PFSK-1 (cell line): ENCODE measurements at regions not wholly inside any gene's neighbourhood (a gene's known extent, or its start where the extent isn't known, plus 50 kb on each side); places are given as distances from the start of the nearest gene placed in this dataset.

Experiments used
- FOXP2 ChIP-seq: optimal IDR thresholded peaks from 2 replicates; pipeline ENCODE3; 2011; ENCODE audit warnings: borderline replicate concordance, control low read depth, inconsistent platforms; ENCODE audit not compliant: insufficient read depth; ENCODE audit errors: extremely low read length, extremely low read depth
- POLR2AphosphoS5 ChIP-seq: IDR thresholded peaks from 2 replicates; pipeline ENCODE4 v1.6.1; 2012; ENCODE audit warnings: low read depth, mild to moderate bottlenecking, control low read depth, low read length, moderate library complexity
- REST ChIP-seq, 2 experiments: IDR thresholded peaks; 2 replicates each; pipeline versions ENCODE4 v1.6.1 to v1.8.0; 2011 to 2012; ENCODE audit warnings: low read depth in 2 of 2, low read length in 2 of 2, control low read depth in 1 of 2, inconsistent platforms in 1 of 2, mild to moderate bottlenecking in 1 of 2, moderate library complexity in 1 of 2; ENCODE audit not compliant: insufficient read depth in 1 of 2
- SIN3A ChIP-seq: IDR thresholded peaks from 2 replicates; pipeline ENCODE4 v1.6.1; 2012; ENCODE audit warnings: mild to moderate bottlenecking, low read length, moderate library complexity, borderline replicate concordance; ENCODE audit not compliant: insufficient read depth
- TAF1 ChIP-seq: IDR thresholded peaks from 2 replicates; pipeline ENCODE4 v1.6.1; 2012; ENCODE audit warnings: low read length, control low read depth, borderline replicate concordance; ENCODE audit not compliant: insufficient read depth

GRCh38 chr2:217279140-217279539 lies 419.3 kb upstream of the TNP1 start:
- TF ChIP-seq SIN3A (no peak), FOXP2 (no peak), POLR2AphosphoS5 (no peak), TAF1 (no peak), REST (IDR thresholded peaks at IDR 0.05; ENCODE audit: insufficient read depth in 1 of 2, low read depth in 2 of 2, low read length in 2 of 2) (no peak)

- no peak for TF ChIP-seq POLR2AphosphoS5
- no peak for TF ChIP-seq FOXP2
- no peak for TF ChIP-seq SIN3A
- no peak for TF ChIP-seq TAF1
- no peak for TF ChIP-seq REST (IDR thresholded peaks at IDR 0.05; ENCODE audit: insufficient read depth in 1 of 2, low read depth in 2 of 2, low read length in 2 of 2)
Measured at GRCh38 chr2:217277646-217278398, 418.0 kb upstream of the TNP1 start.

- TF ChIP-seq TAF1, result no peak
- no peak for TF ChIP-seq SIN3A
- TF ChIP-seq REST (IDR thresholded peaks at IDR 0.05; ENCODE audit: insufficient read depth in 1 of 2, low read depth in 2 of 2, low read length in 2 of 2), result no peak
- no peak for TF ChIP-seq POLR2AphosphoS5
- TF ChIP-seq FOXP2, result no peak
Measured at GRCh38 chr2:217276433-217276832, 416.6 kb upstream of the TNP1 start.

- TF ChIP-seq SIN3A, result no peak
- TF ChIP-seq TAF1, result no peak
- TF ChIP-seq FOXP2, result no peak
- TF ChIP-seq REST (IDR thresholded peaks at IDR 0.05; ENCODE audit: insufficient read depth in 1 of 2, low read depth in 2 of 2, low read length in 2 of 2), result no peak
- TF ChIP-seq POLR2AphosphoS5, result no peak
Measured at GRCh38 chr2:217275091-217275490, 415.2 kb upstream of the TNP1 start.
